ENCODE measurements at regions not wholly inside any gene's neighbourhood (a gene's known extent, or its start where the extent isn't known, plus 50 kb on each side); places are given as distances from the start of the nearest gene placed in this dataset.

- Mint-ChIP-seq H3K27ac (ENCODE audit: unreplicated experiment) (no peak overlapping the region), H3K4me1 (ENCODE audit: unreplicated experiment) (peaks cover 30% of the 10 kb centered on the region), H3K4me3 (ENCODE audit: unreplicated experiment) (no peak overlapping the region), H3K9me3 (ENCODE audit: unreplicated experiment) (no peaks in the 10 kb centered on the region), H3K27me3 (ENCODE audit: unreplicated experiment) (peaks cover 42% of the 10 kb centered on the region), H3K36me3 (ENCODE audit: unreplicated experiment) (no peaks in the 10 kb centered on the region)
- no peak for DNase-seq (ENCODE audit: extremely low spot score, unreplicated experiment)
- TF ChIP-seq CTCF (IDR thresholded peaks at IDR 0.05): no peak
Observed at GRCh38 chr3:194251891-194252560, 99.1 kb downstream of the CPN2 start.

GRCh38 chr3:194253270-194253669 lies 97.9 kb downstream of the CPN2 start:
- H3K27me3 Mint-ChIP-seq (ENCODE audit: unreplicated experiment): peaks cover 34% of the 10 kb centered on the region
- no peak for DNase-seq (ENCODE audit: extremely low spot score, unreplicated experiment)
- peaks cover 30% of the 10 kb centered on the region for H3K4me1 Mint-ChIP-seq (ENCODE audit: unreplicated experiment)

DNA sequence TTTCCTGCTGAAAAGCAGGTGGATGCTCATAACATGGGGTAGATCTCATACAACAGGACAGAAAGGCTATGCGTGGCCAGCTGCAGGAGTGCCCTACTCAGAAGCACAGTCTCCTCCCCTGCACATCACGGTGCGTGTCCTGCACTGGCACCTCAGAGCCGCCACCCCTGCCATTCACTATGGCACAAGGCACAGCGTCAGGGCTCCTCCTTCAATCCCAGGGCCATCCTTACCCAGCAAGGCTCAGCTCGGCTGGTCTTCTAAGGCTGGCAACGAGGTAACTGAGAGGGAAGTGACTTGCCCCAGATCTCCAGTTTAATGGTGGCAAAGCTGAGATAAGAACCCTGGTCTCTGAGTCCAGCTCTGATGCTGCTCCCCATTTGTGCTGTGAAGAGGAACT lies 97.1 kb downstream of the CPN2 start:
- Mint-ChIP-seq H3K27me3 (ENCODE audit: unreplicated experiment) (peaks cover 36% of the 10 kb centered on the region), H3K4me3 (ENCODE audit: unreplicated experiment) (no peak overlapping the region), H3K36me3 (ENCODE audit: unreplicated experiment) (no peaks in the 10 kb centered on the region), H3K9me3 (ENCODE audit: unreplicated experiment) (no peaks in the 10 kb centered on the region), H3K27ac (ENCODE audit: unreplicated experiment) (no peak overlapping the region), H3K4me1 (ENCODE audit: unreplicated experiment) (peaks cover 27% of the 10 kb centered on the region)
- TF ChIP-seq CTCF (IDR thresholded peaks at IDR 0.05): no peak
- no peak for DNase-seq (ENCODE audit: extremely low spot score, unreplicated experiment)

More at GRCh38 chr3:194253270-194253669, 97.9 kb downstream of the CPN2 start:
- Mint-ChIP-seq H3K4me3 (ENCODE audit: unreplicated experiment) (no peak overlapping the region), H3K36me3 (ENCODE audit: unreplicated experiment) (no peaks in the 10 kb centered on the region), H3K9me3 (ENCODE audit: unreplicated experiment) (no peaks in the 10 kb centered on the region), H3K27ac (ENCODE audit: unreplicated experiment) (no peak overlapping the region)
- TF ChIP-seq CTCF (IDR thresholded peaks at IDR 0.05): no peak

DNA sequence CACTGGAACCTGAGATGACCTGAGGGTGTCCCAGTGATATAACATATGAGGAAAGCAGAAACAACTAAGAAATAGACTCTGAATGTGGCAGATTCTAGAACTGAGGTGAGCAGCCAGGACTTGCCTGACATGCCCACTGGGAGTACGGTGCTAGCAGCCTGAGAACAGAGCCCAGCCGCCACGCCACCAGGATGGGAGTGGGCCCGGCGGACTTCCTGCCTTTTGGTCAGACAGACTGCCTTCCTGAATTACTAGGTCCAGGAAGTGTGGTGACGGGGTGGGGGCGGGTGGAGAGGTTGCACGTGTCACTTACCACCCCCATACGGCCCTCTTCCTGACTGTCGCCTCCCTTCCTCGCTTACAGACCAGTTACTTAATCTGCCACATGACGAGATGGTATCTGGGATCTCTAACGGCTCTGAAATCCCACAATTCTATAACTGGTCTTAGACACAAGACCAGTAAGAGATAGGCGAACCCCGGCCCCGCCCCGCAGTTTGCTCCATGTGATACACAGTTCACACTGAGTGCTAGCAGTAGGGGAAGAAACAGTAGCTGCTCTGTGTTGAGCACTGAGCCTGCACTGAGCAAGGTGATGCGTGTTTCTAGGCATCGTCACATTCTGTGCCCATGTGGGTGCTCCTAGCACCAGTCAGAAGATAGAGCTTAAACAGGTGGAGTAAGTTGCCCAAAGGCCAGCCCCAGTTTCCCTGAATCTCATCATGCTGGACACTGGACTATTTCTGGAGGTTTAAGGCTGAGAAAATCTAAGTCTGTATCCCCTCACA lies 95.7 kb downstream of the CPN2 start:
- no peak overlapping the region for H3K27ac Mint-ChIP-seq (ENCODE audit: unreplicated experiment)
- peaks cover 40% of the 10 kb centered on the region for H3K27me3 Mint-ChIP-seq (ENCODE audit: unreplicated experiment)
- H3K4me1 Mint-ChIP-seq (ENCODE audit: unreplicated experiment): peaks cover 14% of the 10 kb centered on the region
- H3K36me3 Mint-ChIP-seq (ENCODE audit: unreplicated experiment): no peaks in the 10 kb centered on the region
- no peak overlapping the region for H3K4me3 Mint-ChIP-seq (ENCODE audit: unreplicated experiment)
- no peaks in the 10 kb centered on the region for H3K9me3 Mint-ChIP-seq (ENCODE audit: unreplicated experiment)
- DNase-seq (ENCODE audit: extremely low spot score, unreplicated experiment): no peak
- no peak for TF ChIP-seq CTCF (IDR thresholded peaks at IDR 0.05)

Data from osteocyte (in vitro differentiated cells).